NCI-H2171 (cell line): ENCODE measurements at regions not wholly inside any gene's neighbourhood (a gene's known extent, or its start where the extent isn't known, plus 50 kb on each side); places are given as distances from the start of the nearest gene placed in this dataset.
A peak's percentile ranks its signal among the peaks of the same experiment; 100 is the strongest.

Experiments
- DNase-seq: peaks from one replicate; lab custom pipeline; 2025; lab: John Stamatoyannopoulos, UW

DNA sequence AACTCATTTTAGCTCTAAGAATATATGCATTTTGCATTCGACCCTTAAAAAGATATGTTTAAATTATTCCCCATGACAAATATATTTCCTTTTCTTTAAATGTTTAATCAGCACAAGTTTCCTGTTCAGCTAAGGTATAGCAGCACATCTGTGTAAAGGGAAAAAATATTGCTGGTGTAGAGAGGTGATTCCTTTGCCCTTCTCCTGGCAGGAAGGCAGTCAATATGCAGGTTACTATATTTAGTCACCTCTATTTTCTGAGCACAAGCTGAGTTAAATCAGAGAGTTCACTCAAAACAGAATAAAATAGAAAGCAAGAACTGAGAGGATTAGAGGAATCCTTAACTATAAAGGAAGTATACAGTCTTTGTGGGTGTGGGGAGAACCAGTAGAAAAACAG lies 274.4 kb upstream of the PCSK5 start:
- DNase-seq = no peak

GRCh38 chr9:75616841-75617566 lies 273.5 kb upstream of the PCSK5 start:
- no peak for DNase-seq

DNA sequence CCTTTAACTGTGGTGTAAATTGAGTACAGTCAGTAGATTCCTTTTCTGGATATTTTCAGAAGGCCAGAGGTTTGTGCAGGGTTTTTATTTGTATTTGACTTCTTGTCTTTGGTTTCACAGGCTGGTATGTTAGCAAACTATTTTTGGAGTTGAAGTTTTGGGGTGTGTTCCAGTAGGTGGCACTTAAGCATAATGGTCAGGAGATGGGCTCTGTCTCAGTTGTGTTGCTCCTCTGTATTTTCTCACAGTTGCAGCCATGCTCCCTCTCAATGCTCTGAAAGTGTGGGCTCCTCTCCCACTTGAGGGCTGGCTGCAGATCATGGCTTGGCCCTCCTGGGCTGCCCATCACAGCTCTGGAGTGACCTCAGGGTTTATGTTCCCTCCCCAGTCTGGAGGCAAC lies 267.0 kb upstream of the PCSK5 start:
- no peak for DNase-seq

- DNase-seq = no peak
Observed at GRCh38 chr9:75624998-75625397, 265.5 kb upstream of the PCSK5 start.

DNA sequence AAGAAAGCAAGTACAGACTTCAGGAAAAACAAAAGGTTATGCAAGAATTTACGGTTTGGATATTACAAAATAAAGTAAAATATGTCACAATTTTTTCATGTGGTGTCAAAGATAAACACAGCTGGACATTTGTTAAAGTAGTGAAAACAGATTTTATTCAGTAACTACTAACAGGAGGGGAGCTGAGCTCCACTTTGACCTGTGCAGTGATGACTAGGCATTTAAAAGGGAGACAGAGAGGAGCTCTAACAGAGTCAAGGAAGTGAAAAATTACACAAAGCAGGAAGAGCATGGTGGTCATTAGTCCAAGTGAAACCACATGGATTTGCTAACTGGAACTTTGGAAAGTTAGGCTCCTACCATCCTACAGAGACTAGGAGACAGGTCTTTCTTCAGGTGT lies 263.6 kb upstream of the PCSK5 start:
- DNase-seq = no peak

GRCh38 chr9:75628952-75629351 lies 261.5 kb upstream of the PCSK5 start:
- DNase-seq = no peak

DNA sequence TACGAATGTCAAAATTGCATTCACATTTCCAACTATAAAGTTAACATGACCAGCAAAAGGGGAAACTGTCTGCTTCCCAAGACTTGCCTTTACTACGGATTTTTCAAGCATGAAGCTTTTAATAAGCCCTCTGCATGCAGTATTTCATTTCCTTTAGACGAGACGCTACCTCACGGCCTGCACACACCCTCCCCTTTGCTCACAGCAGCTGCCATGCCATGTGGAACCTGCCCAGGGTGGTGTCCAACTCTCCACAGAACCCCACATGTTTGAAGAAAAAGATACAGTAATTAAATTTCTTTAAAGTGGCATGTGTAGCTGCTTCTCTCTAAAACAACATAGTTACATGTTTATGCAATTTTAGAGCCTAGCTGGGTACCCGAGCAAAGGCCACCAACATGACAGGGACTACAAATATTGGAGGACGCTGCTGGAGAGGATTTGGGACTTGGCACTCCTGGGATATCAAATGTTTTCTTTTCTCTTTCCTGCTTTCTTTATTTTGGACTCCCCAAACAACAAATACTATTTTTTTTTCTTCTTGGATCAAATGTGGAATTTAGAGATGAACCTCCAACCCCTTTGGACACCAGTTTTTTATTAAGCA lies 256.9 kb upstream of the PCSK5 start:
- DNase-seq = no peak

- no peak for DNase-seq
Observed at GRCh38 chr9:75636427-75637045, 253.9 kb upstream of the PCSK5 start.

DNA sequence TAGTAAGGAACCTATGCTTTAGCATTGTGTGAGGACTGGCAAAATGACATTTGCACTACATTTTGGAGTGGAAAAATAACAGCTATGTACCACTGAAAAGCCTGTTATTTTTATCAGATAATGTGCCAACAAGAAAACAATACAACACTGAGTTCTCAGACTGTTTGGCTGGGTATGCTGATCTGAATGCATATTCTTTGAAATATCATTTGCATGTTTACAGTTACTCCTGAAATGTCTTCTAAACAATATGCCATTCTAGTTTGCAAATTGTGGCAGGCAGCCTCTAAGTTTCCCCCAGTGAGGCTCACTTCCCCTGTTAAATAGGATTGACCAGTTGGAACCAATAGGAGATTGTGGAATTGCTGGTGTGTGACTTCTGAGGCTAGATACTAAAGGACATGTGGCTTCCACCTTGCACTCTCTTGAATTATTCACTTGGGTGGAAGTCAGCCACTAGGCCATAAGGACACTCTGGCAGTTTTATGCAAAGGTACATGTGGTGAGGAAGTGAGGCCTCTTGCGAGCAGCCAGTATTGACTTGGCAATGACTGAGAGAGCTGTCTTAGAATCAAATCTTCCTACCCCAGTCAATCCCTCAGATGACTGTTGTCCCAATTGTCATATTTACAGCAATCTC lies 250.4 kb upstream of the PCSK5 start:
- no peak for DNase-seq

- DNase-seq = no peak
Observed at GRCh38 chr9:75642522-75642921, 248.0 kb upstream of the PCSK5 start.

DNA sequence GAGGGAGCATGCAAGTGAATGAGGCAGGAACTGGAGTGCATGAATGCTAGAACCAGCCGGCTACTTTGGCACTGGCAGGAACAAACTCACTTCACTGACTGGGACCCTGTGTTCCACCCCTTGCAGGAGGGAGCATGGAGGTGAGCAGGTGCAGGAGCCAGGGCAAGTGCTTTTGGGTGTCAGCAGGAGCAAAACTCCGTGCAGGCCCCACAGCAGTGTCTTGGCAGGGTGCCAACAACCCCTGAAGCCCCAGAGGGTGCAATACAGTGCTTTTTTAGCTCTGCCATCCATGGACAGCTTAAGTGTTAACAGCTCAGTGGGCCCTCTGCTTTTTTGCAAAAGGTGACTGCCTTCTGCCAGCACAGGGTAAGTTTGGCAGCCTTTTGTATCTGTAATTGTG lies 245.8 kb upstream of the PCSK5 start:
- no peak for DNase-seq

DNA sequence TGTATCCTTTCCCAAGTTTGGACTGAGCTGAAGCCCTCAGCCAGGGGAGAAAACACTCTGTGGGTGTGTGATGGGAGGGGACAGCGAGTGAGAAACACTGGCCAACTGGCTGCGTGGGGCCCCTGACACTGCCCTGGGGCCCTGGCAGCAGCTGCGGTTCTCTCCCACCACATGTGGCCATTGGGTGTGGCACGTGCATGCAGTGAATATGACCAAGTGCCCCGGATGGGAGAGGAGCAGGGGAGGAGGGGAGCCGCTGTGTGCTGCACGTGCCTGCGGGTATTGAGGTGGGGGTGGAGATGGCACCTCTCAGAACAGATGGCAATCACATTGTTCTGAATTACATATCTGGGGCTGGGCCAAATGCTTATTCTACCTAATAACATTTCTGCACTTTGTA lies 242.4 kb upstream of the PCSK5 start:
- no peak for DNase-seq

- no peak for DNase-seq
Observed at GRCh38 chr9:75649060-75649459, 241.4 kb upstream of the PCSK5 start.

- no peak for DNase-seq
Observed at GRCh38 chr9:75651709-75652108, 238.8 kb upstream of the PCSK5 start.

DNA sequence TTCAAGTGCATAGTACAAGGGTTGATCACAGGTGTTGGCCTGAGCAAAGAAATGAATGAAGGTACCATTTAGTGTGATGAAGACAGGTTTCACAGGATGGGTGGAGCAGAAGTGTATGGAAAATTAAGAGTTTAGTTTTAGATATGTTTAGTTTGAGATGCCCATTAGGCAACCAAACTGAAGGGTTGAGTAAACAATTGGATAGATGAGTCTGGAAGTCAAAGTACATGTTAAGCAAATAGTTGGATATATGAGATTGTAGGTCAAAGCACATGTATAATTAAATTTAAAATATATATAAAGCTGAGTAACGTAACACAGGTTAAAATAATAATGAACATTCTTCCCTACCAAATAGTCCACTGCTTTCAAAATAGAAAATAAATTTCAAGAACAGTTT lies 237.1 kb upstream of the PCSK5 start:
- no peak for DNase-seq

DNA sequence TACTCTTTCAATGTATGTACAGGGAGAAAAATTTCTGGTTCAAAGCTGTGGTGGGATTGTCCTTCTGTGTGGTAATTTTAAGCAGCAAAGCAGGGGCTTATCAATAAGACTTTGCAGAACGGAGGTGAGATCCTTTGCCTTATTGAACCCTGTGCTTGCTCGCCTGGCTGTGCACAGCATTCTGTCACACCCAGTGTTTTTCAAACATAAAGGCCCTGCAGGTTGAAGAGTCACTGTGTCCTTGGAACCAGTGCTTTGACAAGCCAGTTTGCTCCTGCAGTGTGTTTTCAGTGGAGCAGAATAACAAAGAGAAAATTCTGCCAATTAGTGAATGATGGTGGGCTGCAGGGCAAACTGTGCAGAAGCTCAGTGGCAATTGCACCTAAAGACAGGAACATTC lies 236.7 kb upstream of the PCSK5 start:
- DNase-seq = no peak

DNA sequence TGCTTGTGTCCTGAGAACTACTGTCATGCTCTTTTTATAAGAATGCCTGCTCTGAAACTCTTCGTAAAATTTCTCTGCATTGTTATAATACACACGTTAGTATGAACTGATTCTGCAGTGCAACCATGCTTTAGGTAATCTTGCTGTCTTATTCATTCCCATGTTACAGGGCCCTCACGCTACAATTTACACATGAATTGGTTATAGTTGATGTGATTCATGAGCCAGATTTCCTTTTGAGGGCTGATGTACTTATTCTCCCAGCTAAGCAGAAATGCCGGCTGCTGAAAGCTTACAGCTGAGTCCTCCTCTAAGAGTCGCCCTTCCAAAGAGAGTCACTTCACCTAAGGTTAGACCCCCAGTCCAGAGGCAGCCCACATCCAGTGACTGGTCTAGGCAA lies 233.5 kb upstream of the PCSK5 start:
- DNase-seq = no peak

DNA sequence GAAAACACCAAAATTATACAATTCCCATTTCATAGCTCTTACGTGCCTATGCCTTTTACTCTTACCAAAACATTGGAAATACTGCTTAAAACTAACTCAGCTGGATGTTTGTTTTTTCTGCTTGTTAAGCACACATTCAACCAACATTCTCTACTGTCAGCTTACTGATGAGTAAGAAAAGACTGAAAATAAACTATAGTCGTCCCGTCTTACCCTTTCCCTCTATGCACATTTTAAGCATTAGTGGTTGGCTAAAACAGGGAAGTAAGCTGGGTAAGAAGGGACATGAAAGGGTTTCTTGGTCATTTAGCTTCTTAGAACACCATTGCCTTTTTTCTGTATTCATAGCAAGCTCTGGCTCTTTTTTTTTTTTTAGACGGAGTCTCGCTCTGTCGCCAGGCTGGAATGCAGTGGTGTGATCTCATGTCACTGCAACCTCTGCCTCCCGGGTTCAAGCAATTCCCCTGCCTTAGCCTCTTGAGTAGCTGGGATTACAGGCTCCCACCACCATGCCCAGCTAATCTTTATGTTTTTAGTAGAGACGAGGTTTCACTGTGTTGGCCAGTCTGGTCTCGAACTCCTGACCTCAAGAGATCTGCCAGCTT lies 232.1 kb upstream of the PCSK5 start:
- DNase-seq = no peak

GRCh38 chr9:75664597-75664996 lies 225.9 kb upstream of the PCSK5 start:
- DNase-seq = peak; percentile 12

DNA sequence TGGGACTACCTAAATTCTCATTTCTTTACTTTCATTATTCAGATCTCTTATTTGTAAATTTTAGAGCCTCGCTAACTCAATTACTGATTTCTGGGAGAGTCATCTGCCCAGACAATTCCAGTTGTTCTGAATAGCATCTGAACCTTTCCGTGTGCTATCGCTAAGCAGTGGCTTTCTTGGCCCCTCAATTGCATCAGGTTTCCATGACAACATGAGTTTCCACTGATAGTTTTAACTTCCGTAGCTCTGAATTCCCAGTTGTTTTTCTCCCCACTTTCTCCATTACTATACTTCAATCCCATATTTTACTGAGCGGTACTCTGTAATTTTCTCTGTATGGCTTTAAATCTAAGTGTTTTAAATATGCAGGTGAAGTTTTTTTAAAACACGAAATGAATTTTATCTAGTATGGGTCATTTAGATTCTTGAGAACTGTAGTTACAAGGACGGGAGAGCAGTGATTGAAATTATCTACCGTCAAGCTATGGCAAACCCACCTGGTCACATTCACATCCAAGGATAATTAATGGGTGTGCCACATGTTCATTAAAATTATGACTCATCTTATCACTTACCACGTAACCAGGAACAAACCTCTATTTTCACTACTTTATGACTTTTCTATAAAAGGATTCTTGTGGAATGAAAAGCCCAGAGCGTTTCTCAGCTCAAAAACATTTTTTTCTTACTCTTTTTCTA lies 223.5 kb upstream of the PCSK5 start:
- no peak for DNase-seq

DNA sequence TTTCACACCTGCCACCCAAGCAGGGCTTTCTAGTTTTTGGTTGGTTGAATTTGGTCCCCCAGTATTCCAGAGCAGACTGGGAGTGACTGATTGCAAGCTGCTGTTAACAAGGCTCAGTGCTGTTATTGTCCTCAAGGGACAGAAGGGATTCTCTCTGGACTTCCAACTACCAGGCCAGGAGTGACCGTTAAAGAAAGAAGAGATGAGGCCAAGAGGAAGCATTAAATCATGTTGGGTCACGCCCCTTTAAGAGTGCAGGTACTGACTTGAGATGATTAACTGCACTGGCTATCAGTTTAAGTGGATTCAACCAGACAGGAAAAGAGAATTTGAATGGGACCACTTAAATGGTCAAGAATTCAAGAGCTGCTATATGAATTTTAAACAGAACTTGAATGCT lies 220.8 kb upstream of the PCSK5 start:
- DNase-seq = no peak

- no peak for DNase-seq
Observed at GRCh38 chr9:75671354-75671753, 219.1 kb upstream of the PCSK5 start.
